ENCODE measurements at regions not wholly inside any gene's neighbourhood (a gene's known extent, or its start where the extent isn't known, plus 50 kb on each side); places are given as distances from the start of the nearest gene placed in this dataset.

DNA sequence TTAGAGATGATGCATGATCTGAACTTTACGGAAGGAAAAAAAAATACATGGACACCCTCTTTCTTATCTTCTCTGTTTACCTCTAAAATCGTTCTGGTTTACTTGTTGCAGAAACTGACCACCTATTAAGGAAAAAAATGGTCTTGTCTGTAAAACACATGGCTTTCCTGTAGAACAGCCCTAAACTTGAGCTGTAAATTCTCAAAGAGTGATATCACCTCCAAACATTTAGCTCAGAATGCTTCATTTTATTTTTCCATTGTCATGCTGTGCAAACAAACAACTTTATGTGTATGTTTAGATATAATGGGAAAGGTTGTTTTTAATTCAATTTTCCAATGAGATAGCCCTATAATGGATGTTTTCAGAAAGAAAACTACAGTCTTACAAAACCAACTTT is 237.4 kb upstream of the NR2F2 start:
- no peak for DNase-seq

DNA sequence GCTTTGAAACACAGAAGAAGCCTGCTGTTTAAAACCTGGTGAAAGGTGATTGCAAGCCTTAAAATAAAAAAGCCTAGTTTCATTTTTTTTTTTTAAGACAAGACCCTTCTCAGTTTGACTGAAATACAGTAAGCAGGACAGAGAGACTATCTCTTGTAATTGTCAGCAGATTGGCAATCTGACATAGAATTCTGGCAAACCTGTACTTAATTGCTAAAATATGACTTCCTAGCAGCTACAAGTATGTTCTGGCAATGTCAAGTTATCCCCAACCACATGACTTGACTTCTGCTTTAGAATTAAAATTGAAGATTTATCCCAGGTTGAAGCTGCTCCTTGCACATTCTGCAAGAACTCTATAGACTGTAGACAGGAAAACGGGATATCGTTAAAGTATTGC is 232.8 kb upstream of the NR2F2 start:
- DNase-seq, result no peak

DNA sequence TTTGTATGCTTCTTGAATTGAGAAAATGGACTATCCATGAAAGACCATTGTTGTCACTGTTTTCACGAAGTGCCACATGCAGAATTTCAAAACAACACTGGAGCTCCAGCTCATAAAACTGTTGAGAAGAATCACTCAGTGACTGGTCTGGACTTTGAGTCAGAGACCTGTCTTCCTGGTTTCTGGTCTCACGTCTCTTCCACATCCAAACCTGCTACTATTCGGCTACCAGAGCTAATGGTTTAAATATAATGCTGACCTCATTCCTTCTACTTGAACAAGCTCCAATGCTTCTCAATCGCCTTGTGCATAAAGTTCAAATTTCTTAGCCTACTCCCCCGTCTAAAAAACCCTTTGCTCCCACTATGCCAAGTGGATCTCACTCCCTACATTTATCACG is 227.9 kb upstream of the NR2F2 start:
- no peak for DNase-seq

GRCh38 chr15:96106181-96106580 is 224.3 kb upstream of the NR2F2 start:
- DNase-seq, result no peak

GRCh38 chr15:96106628-96107027 is 223.9 kb upstream of the NR2F2 start:
- DNase-seq, result no peak

GRCh38 chr15:96107916-96108315 is 222.6 kb upstream of the NR2F2 start:
- DNase-seq, result no peak

DNA sequence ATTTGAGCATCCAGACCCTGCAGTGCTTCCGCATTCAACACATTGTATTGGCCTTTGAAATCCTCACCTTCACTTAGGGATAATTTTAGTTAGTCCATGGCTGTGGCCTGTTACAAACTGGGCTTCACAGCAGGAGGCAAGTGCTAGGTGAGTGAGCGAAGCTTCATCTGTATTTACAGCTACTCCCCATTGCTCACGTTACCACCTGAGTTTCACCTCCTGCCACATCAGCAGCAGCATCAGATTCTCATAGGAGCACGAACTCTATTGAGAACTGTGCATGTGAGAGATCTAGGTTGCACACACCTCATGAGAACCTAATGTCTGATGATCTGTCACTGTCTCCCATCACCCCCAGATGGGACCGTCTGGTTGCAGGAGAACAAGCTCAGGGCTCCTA is 222.1 kb upstream of the NR2F2 start:
- DNase-seq, result no peak

DNA sequence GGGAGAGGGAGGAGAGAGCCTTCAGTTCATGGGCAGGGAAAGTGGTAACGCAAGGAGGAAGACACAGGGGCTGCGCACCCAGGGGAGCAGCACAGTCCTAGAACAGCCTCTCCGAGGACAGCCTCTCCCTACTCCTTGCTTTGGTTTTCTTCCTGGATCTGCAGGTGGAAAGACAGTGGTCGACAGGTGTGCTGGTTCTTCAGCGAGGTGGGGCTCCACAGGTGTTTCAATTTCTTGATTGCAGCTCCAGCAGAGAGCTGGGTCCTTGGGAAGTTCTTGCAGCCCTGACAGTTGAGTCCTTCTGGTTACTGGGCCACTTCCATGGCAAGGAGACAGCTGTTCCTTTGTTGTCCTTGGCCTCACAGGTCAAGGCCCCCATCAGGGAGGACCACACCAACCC is 220.7 kb upstream of the NR2F2 start:
- DNase-seq, result no peak

- no peak for DNase-seq
Measured at GRCh38 chr15:96112018-96112417, 218.5 kb upstream of the NR2F2 start.

- no peak for DNase-seq
Measured at GRCh38 chr15:96115642-96116041, 214.9 kb upstream of the NR2F2 start.

- no peak for DNase-seq
Measured at GRCh38 chr15:96117270-96117669, 213.2 kb upstream of the NR2F2 start.

- DNase-seq, result no peak
Measured at GRCh38 chr15:96119734-96120133, 210.8 kb upstream of the NR2F2 start.

DNA sequence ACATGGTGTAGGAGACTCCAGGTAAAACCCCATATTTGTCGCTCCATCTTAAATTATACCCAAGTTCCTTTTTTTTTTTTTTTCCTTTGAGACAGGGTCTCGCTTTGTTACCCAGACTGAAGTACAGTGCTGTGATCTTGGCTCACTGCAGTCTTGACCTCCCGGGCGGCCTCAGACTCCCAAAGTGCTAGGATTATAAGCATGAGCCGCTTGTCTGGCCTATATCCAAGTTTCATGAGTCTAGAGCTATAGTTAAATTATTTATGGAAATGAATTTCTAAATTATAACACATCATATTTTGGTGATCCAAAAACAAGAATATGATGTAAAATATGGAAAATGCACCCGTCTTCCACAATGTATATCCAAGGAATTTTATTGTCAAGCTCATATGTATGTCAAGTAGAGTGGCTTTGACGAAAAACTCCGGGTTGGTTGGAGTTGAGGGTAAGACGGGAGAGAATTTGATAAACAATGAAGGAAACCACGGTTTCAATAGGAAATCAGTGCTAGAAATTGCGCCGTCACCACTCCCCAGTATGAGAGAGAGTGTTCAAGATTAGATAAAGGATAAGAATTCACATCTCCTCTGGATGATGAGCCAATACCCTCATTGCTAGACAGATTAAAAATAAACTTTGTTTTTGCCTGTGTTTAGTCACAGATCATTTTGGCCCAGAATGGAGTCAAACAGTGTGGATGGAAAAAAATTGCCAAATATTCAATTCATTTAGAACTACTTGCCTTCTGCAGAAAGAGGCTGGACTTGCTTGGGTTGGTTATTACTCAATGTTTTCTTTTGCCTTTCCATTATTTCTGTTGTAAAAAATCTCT is 209.2 kb upstream of the NR2F2 start:
- no peak for DNase-seq

DNA sequence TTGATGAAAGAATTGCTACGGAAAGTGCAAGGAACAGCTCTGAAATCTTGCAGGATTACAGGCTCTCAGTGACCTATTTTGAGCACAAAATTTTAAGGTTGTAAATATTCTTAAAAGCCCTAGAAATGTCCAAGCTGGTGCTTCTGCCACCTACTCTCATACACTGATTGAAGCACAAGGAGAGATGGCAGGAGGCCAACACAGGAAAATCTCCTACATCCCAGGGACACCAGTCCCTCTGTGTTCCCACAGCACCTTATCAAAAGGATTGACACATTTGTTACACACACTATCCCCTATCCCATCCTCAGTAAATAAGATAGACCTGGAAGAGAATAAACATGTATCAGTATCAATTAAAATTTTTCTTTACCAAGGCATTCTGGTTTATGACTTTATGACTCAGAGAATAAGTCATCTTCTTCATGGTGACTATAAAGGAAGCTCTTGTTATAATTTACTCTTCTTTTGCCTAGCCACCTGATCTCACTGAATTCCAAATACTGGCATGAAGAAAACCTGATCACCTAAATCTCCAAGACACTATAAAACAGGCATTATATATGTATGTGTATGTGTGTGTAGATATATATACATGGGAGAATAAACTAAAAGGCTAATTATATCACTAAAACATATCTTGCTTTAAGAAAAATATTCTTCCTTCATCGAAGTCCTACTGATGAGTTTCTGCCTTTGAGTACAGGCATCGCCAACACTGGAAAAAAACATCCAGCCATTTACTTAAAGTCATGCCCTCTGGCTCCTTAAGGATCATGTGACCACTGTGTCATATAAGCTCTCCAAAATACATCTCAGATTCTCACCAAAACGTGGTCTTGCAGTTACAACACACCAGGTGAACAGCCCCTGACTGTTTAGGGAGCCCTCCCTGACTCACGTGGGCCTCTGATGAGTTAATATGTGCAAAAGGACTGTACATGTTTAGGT is 208.1 kb upstream of the NR2F2 start:
- no peak for DNase-seq

GRCh38 chr15:96123028-96123400 is 207.5 kb upstream of the NR2F2 start:
- DNase-seq, result no peak

DNA sequence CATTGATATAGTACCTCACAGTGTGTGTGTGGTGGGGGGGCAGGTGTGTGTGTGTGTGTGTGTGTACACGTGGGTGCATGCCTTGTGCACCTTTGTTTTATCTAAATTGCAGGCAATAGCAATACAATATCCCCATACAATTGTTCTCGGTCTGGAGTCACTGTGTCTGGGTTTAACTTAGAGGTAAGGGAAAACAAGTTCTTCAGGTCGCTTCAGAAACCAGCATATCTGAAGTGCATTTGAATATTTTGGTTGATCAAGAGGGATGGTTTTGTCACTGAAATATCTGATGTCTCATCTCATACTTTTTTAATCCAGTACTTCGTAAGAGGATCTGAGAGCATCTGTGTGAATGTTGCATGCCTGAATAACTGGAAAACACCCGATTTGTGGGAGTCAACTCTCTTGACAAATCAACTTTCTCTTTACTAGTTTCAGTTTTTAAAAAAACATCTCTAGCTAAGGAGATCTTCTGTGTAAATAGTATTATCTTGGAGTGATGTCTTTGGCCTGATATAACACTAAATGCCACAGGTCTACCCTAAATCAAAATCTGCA is 206.8 kb upstream of the NR2F2 start:
- DNase-seq, result no peak

GRCh38 chr15:96124436-96124835 is 206.1 kb upstream of the NR2F2 start:
- DNase-seq, result no peak

DNA sequence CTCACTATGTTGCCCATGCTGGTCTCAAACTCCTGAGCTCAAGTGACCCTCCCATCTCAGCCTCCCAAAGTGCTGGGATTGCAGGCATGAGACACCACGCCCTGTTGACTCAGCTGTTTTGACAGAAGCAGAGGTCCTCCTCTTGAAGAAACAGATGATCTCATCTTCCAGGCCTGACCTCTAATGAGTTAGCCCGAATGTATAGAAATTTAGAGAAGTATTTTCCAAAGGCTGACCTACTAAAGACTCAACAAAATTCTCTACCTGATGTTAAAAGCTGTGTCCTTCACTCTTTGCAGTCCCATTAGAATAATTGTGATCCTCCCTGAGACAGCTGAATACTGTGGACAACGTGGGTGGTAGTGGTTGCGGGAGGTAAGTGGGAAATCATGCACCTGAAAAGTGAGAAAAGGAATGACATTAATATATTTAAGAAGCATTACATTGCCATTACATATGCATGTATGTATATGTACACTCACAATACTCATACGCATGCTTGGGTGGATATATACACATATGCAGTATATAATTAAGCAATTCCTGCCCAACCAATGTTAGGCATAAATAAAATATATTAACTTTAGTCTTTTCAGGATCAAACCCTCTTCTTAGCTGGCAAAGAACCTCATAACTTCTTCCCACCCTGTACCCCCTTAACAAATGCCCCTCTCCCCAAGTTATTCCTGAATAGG is 204.6 kb upstream of the NR2F2 start:
- no peak for DNase-seq

- no peak for DNase-seq
Measured at GRCh38 chr15:96126859-96127258, 203.6 kb upstream of the NR2F2 start.

DNA sequence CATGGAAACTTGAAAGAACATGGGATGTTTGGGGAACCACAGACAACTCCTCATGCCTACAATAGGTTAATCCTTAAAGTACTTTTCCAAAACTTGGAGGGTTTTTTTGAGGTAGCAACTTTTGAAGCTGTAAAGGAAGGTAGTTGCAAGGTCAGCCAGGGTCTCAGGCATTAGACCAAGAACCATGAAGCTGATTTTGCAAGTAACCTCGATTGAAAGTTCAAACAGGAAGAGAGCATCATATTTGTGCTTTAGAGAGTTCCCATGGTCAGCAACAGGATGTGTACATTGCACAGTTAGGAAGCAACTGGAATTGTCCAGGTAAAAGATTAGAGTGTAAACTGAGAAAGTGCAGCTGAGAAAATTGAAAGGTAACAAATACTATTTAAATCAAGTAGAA is 199.8 kb upstream of the NR2F2 start:
- no peak for DNase-seq

DNA sequence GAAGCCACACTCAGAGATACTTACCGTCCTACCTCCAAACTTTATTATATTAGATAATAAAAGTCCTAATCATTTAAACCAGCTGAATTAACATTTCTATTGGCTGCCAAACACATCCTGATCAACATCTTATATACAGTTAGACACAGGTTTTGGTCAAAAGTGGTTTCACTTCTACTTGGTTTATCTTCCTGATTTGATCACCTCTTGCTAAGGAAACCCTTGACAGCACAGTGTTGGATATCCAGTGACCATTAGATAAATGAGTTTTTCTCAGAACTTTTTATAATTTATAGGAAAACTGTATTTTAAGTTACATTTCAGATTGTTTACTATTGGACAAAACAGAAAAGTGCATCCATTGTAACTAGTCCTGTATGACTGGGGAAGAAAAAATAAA is 198.4 kb upstream of the NR2F2 start:
- no peak for DNase-seq

DNA sequence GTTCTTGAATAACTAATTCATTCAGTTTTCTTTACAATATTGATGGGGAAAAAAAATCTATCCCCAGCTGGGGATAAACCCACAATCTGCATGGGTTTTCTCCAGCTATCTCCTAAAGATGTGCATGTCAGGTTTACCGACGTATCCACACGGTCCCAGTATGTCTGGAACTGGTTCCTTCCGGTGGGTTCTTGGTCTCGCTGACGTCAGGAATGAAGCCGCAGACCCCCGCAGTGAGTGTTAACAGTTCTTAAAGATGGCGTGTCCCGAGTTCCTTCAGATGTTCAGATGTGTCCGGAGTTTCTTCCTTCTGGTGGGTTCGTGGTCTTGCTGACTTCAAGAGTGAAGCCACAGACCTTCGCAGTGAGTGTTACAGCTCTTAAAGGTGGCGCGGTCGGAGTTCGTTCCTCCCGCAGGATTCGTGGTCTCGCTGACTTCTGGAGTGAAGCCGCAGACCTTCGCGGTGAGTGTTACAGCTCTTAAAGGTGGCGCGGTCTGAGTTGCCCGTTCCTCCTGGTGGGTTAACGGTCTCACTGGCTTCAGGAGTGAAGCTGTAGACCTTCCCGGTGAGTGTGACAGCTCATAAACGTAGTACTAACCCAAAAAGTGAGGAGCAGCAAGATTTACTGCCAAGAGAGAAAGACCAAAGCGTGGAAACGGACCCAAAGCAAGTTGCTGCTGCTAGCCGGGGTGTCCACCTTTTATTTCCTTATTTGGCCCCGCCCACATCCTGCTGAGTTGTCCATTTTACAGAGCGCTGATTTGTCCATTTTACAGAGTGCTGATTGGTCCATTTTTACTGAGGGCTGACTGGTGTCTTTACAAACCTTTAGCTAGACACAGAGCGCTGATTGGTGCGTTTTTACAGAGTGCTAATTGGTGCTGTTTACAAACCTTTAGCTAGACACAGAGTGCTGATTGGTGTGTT is 195.1 kb upstream of the NR2F2 start:
- DNase-seq, result no peak

Measured in NCI-H2029 (cell line).